GM18499 (cell line): ENCODE measurements at regions not wholly inside any gene's neighbourhood (a gene's known extent, or its start where the extent isn't known, plus 50 kb on each side); places are given as distances from the start of the nearest gene placed in this dataset.
"Not testable (repeated sequence)": the region's sequence is repeated elsewhere in the genome, so short reads cannot be mapped to it uniquely, and the experiment has no call there.

ENCODE experiments used
- ATAC-seq: cut with Tn5 transposase; IDR thresholded peaks from one replicate; pipeline ENCODE4 v1.9.1; 2021; ENCODE audit warnings: moderate number of reproducible peaks; ENCODE audit not compliant: insufficient read depth, unreplicated experiment

DNA sequence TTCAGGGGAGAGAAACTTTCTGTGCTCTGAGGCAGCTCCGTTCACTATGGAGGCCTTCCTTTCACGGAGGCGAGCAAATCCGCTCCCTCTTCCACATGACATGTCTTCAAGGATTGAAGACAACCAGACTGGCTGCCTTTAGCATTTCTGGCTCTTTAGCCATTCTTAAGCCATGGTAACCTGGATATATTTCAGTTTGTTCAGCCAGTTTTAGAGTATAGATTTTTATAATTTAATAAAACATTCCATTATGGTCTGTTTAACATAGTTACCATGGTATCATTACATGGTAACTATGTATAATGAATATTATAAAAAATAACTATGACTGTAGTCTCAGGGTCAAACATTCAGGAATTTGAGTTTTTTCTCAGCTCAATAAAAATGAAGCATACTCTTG, 54.2 kb upstream of the NFIA start:
- no peak for ATAC-seq

DNA sequence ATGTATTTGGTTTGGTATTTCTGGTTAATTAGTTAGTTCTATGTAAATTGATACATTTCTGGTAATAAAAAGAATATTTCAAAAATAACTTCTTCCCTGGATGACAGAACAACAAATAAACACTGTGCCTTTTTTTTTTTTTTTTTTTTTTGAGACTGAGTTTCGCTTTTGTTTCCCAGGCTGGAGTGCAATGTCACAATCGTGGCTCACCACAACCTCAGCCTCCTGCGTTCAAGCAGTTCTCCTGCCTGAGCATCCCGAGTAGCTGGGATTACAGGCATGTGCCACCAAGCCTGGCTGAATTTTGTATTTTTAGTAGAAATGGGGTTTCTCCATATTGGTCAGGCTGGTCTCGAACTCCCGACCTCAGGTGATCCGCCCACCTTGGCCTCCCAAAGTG, 64.3 kb upstream of the NFIA start:
- ATAC-seq = not testable (repeated sequence)

DNA sequence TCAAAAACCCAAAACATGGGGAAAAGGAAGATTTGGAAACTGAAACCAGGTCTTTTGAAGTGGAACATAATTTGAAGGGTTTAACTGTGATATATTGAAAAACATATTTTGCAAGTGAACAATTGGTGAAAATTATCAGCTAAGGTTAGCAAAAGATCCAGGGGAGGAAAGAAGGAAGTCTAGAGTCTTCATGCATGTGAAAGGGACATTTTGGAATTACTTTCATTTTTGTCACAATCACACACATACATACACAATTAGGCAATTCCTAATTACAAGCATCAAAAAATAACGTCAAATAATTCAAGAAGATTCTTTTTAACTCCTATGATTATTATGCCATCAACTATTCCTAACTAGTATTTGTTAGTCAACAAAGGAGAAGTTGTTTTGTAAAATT, 64.7 kb upstream of the NFIA start:
- ATAC-seq = no peak

DNA sequence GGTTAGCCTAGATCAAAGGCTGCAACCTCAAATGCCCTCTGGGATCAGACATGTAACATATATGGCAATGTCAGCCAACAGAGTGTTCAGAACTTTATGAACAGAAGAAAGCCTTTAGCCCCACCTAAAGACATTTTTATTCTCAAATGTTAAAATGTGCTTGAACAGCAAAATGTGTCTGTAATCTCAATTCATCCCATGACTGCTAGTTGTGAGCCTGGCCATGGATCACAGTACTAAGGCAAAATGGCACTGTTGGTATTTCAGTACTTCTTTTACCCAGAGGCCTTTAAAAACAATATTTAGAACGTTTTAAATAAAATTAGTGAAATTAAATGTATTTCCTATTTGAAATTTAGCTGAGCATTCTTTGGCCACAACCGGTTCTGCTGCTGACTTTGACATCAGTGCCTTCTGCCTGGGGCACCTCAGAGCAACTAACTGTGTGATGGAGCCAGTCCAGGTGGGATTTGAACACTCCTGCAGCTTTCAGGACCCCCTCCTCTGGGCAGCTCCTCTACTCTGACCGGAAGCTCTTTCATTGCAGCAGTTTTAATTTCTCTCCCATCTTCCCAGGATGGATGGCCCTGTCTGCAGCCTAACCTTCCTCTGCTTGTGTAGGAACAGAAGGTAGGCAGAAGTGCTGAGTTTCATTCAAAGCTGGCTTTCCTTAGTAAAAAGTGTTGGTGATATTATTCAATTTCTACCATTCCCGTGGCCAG, 68.3 kb upstream of the NFIA start:
- ATAC-seq = no peak

DNA sequence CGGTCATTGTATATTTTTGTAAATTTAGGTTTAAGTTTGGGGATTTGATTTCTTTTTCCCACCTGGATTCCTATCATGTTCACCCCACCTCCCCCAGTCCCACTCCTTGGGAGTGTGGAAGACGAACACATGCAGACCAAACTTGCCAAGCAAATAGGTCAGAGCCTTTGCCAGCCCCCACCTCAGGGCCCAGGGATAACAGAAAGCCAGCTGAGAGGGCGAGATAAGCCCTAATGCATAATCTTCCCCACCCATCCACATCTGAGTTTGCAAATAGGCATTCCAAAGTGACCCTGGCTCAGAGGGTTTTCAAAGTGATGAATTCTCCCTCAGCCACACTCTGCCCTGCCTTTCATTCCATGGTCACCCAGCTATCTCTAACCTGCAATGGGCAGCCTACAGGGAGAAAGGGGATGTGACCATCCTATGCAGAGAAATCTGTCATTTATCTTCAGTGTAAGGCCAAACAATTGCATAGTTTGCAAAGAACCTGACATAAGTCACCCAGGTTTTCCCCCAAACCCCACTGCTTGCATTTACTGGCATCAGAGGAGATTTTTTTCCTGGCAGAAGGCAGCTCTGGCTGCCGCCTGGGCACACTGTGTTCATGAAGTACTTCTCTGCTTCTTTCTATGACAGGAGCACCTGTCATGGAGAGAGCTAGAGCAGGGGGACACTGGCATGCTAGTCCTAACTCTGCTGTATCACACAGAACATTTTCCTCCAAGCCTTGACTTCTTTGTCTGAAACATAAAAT, 69.0 kb upstream of the NFIA start:
- no peak for ATAC-seq

DNA sequence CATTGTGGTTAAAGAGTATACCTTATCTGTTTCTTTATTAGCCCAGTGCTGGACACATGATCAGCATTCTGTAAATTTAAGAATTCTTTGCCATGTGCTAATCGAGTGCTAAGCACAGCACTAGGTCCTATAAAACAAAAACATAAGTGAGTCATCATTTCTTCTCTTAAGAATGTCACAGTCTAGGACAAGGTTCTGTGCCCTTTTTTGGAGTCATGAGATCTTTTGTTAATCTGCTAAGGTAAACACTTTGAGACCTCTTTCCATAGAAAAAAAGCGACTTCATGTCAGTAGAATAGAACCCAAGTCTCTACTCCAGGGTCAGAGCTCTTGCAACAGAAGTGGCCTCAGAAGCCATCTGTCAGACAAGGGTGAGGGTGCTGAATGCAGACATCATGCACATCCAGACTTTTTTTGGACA, 70.0 kb upstream of the NFIA start:
- ATAC-seq = no peak

DNA sequence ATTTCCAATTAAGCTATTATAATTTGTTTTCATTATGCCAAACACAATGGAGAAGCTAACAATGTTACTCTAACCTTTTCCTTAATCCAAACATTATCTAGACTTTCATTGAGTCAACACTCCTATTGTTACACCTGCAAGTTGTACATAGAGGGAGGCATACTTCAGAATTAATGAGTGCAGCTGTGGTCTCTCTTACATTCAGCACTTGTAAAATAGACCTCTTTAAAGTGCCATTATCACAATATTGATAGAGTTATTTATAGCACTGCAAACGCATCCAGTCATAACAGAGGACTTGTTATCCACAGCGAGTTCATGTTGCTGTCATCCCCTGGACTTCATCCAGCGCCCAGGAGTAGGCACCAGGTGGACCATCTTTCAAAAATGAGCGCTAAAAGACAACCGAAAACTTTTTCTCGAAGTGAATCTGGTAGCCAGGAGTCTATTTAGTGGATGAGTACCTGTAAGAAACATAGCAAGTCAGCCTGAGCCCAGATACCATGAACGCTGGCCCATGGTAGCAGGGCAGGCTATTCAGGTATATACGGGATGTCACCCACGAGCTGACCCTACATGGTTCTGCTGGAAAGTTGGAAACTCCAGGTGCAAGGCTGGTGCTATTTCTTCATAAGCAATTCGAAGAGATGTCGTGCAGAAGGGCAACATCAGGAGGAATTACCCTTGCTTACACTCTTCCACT, 70.6 kb upstream of the NFIA start:
- no peak for ATAC-seq

DNA sequence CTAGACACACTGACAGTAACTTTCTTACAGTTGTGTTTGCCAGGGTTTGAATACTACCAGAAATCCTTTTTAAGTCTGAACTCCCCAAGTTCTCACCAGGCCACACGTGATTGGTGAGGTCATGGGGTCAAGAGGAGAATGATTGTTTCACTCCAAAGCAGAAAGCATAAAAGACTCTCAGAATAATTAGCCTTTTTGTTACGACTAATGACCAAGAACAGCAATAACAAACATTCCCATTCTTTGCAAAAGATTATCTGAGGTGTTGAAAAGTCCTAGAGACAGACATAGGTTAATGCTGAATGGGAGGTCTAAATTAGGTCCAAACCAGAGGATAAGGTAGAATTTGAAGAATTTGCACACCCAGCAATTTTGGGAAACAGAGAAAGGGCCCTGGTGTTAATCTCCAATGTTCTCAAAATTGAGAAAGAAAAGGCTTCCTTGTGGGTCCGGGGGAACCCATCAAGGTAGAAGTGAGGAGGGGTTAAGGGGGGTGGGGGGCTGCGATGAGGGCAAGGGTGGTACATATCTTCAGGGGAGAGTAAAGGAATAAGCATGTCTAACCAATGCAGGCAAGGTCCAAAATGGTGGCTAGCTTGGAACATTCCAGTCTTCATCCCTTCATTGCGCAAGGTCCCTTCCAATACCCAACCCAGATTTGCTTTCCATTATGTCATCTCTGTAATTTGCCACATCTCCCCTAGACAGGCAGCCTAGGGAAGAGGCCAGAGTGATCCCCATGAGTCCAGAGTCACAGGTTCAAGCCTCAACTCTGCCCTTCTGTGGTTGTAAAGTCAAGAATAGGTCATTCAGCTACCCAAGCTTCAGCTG, 74.6 kb upstream of the NFIA start:
- no peak for ATAC-seq

DNA sequence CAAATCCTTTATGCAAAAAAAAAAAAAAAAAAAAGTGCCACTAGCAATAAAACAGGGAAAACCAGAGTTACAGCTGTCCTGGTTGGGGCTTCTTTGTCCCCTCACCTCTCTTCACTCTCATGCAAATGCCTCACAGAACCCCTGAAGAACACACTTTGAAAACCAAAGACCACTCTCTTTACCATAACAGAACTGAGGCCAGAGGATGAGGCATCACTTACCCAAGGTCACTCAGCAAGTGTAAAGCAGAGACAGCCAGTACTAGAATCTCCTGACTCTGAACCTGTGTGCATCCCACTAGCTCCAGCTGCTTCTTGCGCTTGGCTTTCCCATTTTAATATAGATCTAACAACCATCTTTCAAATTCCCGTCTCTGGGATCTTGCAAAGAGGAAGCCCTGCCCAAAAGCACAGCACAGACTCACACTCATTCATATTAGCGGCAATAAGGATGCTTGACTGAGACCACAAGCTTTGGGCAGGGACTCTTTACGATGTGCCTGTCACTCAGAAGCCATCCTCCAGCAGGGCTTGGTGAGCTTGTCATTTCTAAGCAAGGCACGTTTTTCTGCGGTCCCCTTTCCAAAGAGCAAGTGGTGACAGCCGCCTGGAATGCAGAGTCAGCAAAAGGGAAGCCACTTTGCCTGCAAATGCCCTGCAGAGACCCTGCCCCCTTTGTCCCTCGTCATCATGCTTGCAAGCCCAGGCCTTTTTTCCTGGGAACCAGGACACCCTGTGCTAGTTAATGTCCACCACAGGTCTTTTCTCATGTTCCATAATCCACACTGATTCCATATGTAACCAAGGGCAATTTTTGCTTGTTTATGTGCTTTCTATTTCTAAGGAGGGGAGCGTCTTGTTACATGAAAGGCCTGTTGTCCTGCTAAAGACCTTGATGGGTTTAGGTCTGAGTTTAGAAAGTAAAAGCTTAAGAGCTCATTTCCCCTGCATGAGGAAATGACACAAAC, 76.5 kb upstream of the NFIA start:
- ATAC-seq = no peak

DNA sequence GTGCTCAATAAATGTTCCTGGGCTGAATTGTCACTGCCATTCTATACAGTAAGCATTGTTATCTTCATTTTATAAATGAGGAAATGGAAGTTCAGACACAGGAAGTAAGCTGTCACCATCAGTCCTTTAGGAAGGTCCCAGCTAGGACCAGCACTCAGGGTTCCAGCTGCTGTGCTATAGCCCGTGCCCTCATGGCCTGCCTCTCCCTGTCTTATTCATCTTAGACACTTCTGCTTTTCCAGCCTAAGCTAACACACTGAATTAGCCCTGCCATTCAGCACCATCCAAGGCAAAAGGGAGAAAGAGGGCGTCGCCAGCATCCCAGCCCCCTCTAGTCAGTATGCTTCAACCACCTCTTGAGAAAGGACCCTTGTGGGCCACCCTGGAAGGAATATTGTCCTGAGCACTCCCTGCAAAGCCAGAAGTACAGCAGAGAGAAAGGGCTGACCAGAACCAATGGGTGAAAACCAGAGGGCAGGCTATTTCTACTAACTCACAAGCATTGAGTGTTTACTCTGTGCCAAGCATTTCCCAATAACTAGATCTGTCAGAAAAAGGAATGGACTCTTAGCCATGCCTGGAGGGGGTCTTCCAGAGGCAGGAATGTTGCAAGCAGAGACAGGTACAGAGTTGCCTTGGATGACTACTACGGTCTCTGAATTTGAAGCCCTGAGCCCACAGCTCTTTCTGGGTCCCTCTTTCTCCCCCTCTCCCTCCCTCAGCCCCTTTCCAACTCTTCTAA, 77.9 kb upstream of the NFIA start:
- ATAC-seq = no peak

DNA sequence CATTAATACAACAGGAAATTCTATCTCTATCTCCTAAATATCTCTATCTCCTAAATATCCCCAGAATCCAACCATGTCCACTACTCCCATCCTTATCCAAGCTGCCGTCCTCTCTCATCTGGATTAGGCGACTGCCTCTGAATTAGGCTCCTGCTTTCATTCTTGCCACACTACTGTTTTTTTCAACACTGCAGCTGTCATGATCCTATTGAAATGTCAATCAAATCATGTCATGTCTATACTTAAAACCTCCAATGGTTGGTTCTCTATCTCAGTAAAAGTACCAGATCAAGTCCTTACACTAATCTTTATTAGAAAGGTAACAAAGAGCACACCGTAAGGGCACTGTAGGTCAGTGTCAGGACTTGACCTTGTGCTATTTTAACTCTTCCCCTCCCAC, 82.0 kb upstream of the NFIA start:
- no peak for ATAC-seq

DNA sequence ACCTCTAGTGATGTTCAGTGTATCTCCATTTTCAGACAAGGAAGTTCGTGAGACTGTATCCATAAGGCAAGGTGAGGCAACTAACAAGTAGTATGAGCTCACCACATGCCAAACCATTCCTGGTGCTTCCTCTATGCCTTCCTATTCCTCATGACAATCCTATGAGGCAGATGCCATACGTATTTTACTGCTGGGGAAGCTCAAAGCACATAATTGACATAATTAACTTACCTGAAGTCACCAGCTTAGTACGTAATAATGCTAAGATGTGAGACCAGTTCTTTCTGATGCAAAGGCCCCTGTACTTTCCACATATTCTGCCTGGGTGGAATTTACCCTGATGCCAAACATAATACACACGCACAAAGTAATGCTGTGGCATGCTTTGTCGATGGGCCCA, 83.6 kb upstream of the NFIA start:
- ATAC-seq = no peak

DNA sequence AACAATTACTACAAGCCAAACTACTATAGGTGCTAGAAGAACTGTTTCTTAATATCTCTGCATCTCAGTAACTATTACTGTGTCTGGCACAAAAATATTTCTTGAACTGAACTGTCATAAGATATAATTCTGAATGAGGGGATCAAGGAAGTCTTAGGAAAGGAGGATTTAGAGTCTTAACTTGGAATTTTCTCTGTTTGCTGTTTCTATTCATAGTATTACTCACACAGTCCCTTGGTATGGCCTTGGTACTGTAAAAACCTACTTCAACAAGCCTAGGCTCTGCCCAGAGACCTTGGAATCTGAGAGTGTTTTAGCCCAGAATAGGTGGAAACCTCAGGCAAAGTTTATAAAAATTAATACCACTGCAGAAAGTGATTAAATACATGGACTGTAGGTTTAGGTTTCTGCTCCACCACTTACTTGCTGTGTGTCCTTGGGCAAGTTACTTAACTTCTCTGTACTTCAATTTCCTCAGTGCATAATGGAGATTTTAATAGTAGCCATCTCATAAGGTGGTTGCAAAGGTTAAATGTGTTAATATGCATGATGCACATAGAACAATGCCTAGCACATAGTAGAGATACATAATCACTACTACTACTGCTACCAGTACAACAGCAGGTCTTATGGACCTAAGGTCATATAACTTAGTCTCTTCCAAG, 87.4 kb upstream of the NFIA start:
- no peak for ATAC-seq

DNA sequence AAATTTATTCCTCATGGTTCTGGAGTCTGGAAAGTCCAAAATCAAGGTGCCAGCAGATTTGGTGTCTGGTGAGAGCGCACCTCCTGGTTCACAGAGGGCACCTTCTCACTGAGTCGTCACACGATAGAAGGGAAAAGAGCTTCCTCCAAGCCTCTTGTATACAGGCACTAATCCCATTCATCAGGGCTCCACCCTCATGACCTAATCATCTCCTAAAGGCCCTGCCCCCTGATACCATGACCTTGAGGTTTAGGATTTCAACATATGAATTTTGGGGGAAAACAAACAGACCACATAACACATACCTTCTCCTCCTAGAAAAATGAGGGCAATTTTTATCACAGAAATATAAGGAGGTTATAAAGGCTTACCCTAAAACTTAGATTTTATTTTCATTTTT, 88.0 kb upstream of the NFIA start:
- ATAC-seq = no peak

DNA sequence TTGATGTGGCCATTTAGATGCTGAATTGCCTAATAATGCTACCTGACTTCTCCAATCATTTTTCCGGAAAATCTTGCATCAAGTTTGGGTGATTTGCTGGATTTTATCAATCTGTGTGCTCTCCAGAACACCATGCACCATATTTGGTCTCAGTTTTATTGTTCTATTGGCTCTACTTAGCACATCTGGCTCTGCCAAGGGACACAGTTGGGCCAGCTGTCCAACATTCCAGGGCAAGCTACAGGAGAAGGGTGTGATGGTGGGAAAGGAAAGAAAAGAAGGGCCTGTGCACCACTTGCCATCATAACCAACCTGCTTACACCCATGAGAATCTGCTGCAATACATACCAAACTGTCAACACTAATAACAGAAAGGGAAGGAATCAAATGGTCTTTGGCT, 90.2 kb upstream of the NFIA start:
- no peak for ATAC-seq

DNA sequence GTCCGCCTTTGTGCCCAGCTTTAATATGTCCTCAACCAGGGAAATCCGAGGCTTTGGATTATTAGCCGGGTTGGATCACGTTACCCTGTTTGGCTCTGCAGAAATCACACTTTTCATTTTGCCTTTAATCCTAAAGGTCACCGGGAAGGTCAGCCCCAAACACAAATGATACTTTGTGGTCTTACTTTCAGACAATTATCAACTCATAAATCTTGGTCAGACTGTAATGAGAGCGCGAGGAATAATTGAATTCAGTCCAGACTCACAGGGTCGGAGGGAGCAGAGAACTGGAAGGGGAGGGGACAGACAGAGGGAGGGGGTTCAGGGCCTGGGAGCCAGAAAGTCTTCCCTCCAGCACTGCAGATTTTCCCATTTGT, 91.7 kb upstream of the NFIA start:
- no peak for ATAC-seq

DNA sequence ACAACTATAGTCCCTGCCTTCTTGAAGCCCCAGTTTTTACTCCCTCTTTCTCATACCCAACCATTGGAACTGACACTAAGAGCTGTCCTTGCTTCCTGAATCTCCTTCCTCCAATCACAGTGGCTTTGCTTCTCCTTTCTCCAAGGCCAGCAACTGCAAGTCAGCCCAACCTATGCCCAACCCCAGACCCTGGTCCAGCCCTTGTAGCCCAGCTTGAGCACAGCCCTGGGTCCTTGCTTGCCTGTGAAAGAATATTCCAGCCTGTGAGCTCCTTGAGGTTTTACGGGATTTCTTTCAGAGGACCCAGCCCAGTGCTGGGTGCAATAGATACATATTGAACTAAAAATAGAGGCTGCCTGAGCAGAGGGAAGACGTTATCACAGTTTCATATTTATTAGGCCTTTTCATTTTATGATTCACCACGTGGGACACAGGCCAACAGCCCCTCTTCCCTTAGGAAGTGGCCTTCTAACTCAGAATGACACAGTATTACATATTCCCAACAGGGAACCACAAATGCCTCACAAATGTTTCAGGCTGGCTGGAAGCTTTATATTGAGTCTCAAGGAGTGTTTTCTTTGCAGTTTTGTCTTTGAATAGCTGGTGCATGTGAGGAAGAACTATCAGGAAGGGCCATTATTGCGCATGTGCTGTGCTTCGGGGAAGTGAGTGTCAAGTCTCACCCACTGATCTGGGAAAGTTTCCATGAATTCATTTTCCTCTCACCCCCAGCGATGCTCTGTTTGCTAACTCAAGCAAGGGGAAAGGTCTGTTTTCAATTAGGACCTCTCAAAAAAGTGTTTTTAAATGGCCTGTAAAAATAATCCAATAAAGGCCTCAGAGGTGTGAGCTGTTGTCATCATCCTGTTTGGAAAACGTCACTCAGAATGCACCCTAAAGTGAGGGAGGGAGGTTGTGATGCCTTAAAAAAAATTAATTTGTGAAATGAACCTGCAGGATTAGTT, 92.3 kb upstream of the NFIA start:
- no peak for ATAC-seq
